Muscle of leg (tissue), 3 donors: ENCODE measurements at regions not wholly inside any gene's neighbourhood (a gene's known extent, or its start where the extent isn't known, plus 50 kb on each side); places are given as distances from the start of the nearest gene placed in this dataset.

Source experiments
- DNase-seq: peaks from one replicate; pipeline ENCODE4 v3.0.0; 2013
- H3K27ac ChIP-seq: one replicate; pipeline ENCODE4 v1.5.1; 2013; ENCODE audit warnings: mild to moderate bottlenecking, low read length, control low read depth
- H3K27me3 ChIP-seq: one replicate; pipeline ENCODE4 v1.6.1; 2013; ENCODE audit warnings: low read length; ENCODE audit not compliant: control insufficient read depth, insufficient read depth
- H3K36me3 ChIP-seq: one replicate; pipeline ENCODE4 v1.6.1; 2013; ENCODE audit warnings: low read length; ENCODE audit not compliant: control insufficient read depth, insufficient read depth
- H3K4me1 ChIP-seq: one replicate; pipeline ENCODE4 v1.6.1; 2013; ENCODE audit warnings: low read length; ENCODE audit not compliant: control insufficient read depth, insufficient read depth
- H3K4me3 ChIP-seq: one replicate; pipeline ENCODE4 v1.5.1; 2013; ENCODE audit warnings: low read length, control low read depth
- H3K9me3 ChIP-seq: replicated peaks from 2 replicates; pipeline ENCODE4 v1.6.1; 2013; ENCODE audit warnings: low read depth, low read length; ENCODE audit not compliant: control insufficient read depth
- WGBS: methylation state at CpG from one replicate; pipeline ENCODE4 v1.1.5; 2013; ENCODE audit warnings: missing lambda C conversion rate; ENCODE audit not compliant: insufficient coverage; 5-methylcytosine and 5-hydroxymethylcytosine counted together

GRCh38 chr14:71271166-71271945 is 364.1 kb downstream of the PCNX1 start:
- Histone ChIP-seq H3K27me3 (no peaks in the 10 kb centered on the region), H3K27ac (no peak overlapping the region), H3K36me3 (no peaks in the 10 kb centered on the region), H3K9me3 (no peaks in the 10 kb centered on the region), H3K4me3 (no peak overlapping the region), H3K4me1 (no peaks in the 10 kb centered on the region)
- no peak for DNase-seq
- 82% methylated on average over 4 of the region's 9 CpGs for WGBS

- Histone ChIP-seq H3K27me3 (no peaks in the 10 kb centered on the region), H3K4me3 (no peak overlapping the region), H3K9me3 (no peaks in the 10 kb centered on the region), H3K36me3 (no peaks in the 10 kb centered on the region), H3K27ac (no peak overlapping the region), H3K4me1 (no peaks in the 10 kb centered on the region)
- WGBS: 78% methylated on average over 2 of the region's 2 CpGs
- no peak for DNase-seq
Measured at GRCh38 chr14:71273366-71273765, 366.1 kb downstream of the PCNX1 start.

- WGBS: 100% methylated on average over 1 of the region's 2 CpGs
- DNase-seq: no peak
- peaks cover 3% of the 10 kb centered on the region for H3K9me3 ChIP-seq
- H3K27me3 ChIP-seq: no peaks in the 10 kb centered on the region
- H3K4me3 ChIP-seq: no peak overlapping the region
- H3K4me1 ChIP-seq: no peaks in the 10 kb centered on the region
- no peaks in the 10 kb centered on the region for H3K36me3 ChIP-seq
- H3K27ac ChIP-seq: no peak overlapping the region
Measured at GRCh38 chr14:71284048-71284447, 376.8 kb downstream of the PCNX1 start.

- WGBS: 100% methylated on average over 1 of the region's 1 CpG
- no peak overlapping the region for H3K27ac ChIP-seq
Measured at GRCh38 chr14:71286126-71286525, 378.9 kb downstream of the PCNX1 start.

GRCh38 chr14:71287567-71287966 is 380.3 kb downstream of the PCNX1 start:
- Histone ChIP-seq H3K36me3 (no peaks in the 10 kb centered on the region), H3K4me1 (no peaks in the 10 kb centered on the region), H3K27me3 (no peaks in the 10 kb centered on the region), H3K9me3 (peaks cover 3% of the 10 kb centered on the region), H3K27ac (no peak overlapping the region), H3K4me3 (no peak overlapping the region)
- 72% methylated on average over 2 of the region's 2 CpGs for WGBS
- DNase-seq: no peak

More at GRCh38 chr14:71286126-71286525, 378.9 kb downstream of the PCNX1 start:
- Histone ChIP-seq H3K27me3 (no peaks in the 10 kb centered on the region), H3K36me3 (no peaks in the 10 kb centered on the region), H3K9me3 (peaks cover 3% of the 10 kb centered on the region), H3K4me1 (no peaks in the 10 kb centered on the region), H3K4me3 (no peak overlapping the region)
- no peak for DNase-seq

GRCh38 chr14:71289536-71289935 is 382.3 kb downstream of the PCNX1 start:
- no peak overlapping the region for H3K27ac ChIP-seq
- no peaks in the 10 kb centered on the region for H3K36me3 ChIP-seq
- H3K9me3 ChIP-seq: peaks cover 3% of the 10 kb centered on the region
- no peak for DNase-seq
- H3K4me1 ChIP-seq: no peaks in the 10 kb centered on the region
- H3K4me3 ChIP-seq: no peak overlapping the region
- WGBS: 71% methylated on average over 1 of the region's 4 CpGs
- no peaks in the 10 kb centered on the region for H3K27me3 ChIP-seq

- WGBS: no CpG with 5 or more reads among the region's 6 CpGs
- H3K4me3 ChIP-seq: no peak overlapping the region
- no peak overlapping the region for H3K27ac ChIP-seq
- H3K36me3 ChIP-seq: no peaks in the 10 kb centered on the region
- no peaks in the 10 kb centered on the region for H3K4me1 ChIP-seq
- H3K9me3 ChIP-seq: peaks cover 2% of the 10 kb centered on the region
- DNase-seq: peak; percentile 18
- no peaks in the 10 kb centered on the region for H3K27me3 ChIP-seq
Measured at GRCh38 chr14:71290301-71290700, 383.0 kb downstream of the PCNX1 start.

GRCh38 chr14:71290960-71291466 is 383.8 kb downstream of the PCNX1 start:
- 100% methylated on average over 2 of the region's 4 CpGs for WGBS
- no peaks in the 10 kb centered on the region for H3K27me3 ChIP-seq
- peak; percentile 65 for DNase-seq
- H3K36me3 ChIP-seq: no peaks in the 10 kb centered on the region
- H3K27ac ChIP-seq: no peak overlapping the region
- H3K4me3 ChIP-seq: no peak overlapping the region
- H3K9me3 ChIP-seq: peaks cover 2% of the 10 kb centered on the region
- no peaks in the 10 kb centered on the region for H3K4me1 ChIP-seq

- H3K4me1 ChIP-seq: no peaks in the 10 kb centered on the region
- H3K9me3 ChIP-seq: peaks cover 2% of the 10 kb centered on the region
- no peaks in the 10 kb centered on the region for H3K27me3 ChIP-seq
- no peak overlapping the region for H3K4me3 ChIP-seq
- H3K27ac ChIP-seq: no peak overlapping the region
- H3K36me3 ChIP-seq: no peaks in the 10 kb centered on the region
- DNase-seq: no peak
Measured at GRCh38 chr14:71296184-71296583, 388.9 kb downstream of the PCNX1 start.

GRCh38 chr14:71300566-71301330 is 393.5 kb downstream of the PCNX1 start:
- Histone ChIP-seq H3K4me3 (no peak overlapping the region), H3K36me3 (no peaks in the 10 kb centered on the region), H3K27me3 (no peaks in the 10 kb centered on the region), H3K9me3 (no peaks in the 10 kb centered on the region), H3K4me1 (no peaks in the 10 kb centered on the region), H3K27ac (no peak overlapping the region)
- WGBS: 63% methylated on average over 1 of the region's 5 CpGs
- DNase-seq: no peak
